Central memory CD8-positive, alpha-beta T cell (primary cell): ENCODE measurements at regions not wholly inside any gene's neighbourhood (a gene's known extent, or its start where the extent isn't known, plus 50 kb on each side); places are given as distances from the start of the nearest gene placed in this dataset.

Experiments used
- ATAC-seq: fragments of 150-1000 bp; cut with Tn5 transposase; replicated peaks from 2 replicates; pipeline ENCODE4 v1.10.0; 2022; ENCODE audit warnings: mild to moderate bottlenecking, moderate FRiP score, moderate number of reproducible peaks; ENCODE audit not compliant: poor library complexity, severe bottlenecking; ENCODE audit errors: extremely low read depth
- DNase-seq, 2 donors: peaks; one replicate each; pipeline ENCODE4 v3.0.0; 2021; ENCODE audit warnings: low spot score in 2 of 2
- H3K27ac Mint-ChIP-seq: one replicate; pipeline ENCODE4 v1.8.0; 2022; ENCODE audit warnings: low read depth, mild to moderate bottlenecking, moderate library complexity, mixed read lengths
- H3K27me3 Mint-ChIP-seq: one replicate; pipeline ENCODE4 v1.8.0; 2022; ENCODE audit warnings: mixed read lengths
- H3K36me3 Mint-ChIP-seq: one replicate; pipeline ENCODE4 v1.8.0; 2022; ENCODE audit warnings: mild to moderate bottlenecking, moderate library complexity, mixed read lengths; ENCODE audit not compliant: insufficient read depth
- H3K4me1 Mint-ChIP-seq: one replicate; pipeline ENCODE4 v1.8.0; 2022; ENCODE audit warnings: mixed read lengths
- H3K4me3 Mint-ChIP-seq: one replicate; pipeline ENCODE4 v1.8.0; 2022; ENCODE audit warnings: mild to moderate bottlenecking, moderate library complexity, mixed read lengths
- H3K9me3 Mint-ChIP-seq: one replicate; pipeline ENCODE4 v1.8.0; 2022; ENCODE audit warnings: mixed read lengths

- Mint-ChIP-seq H3K27me3 (peaks cover 64% of the 10 kb centered on the region), H3K4me1 (peaks cover 7% of the 10 kb centered on the region), H3K36me3 (no peaks in the 10 kb centered on the region), H3K4me3 (no peak overlapping the region), H3K9me3 (no peaks in the 10 kb centered on the region), H3K27ac (no peak overlapping the region)
- no peak for ATAC-seq
- DNase-seq: no peak
Measured at GRCh38 chr20:51118985-51119527, 96.1 kb upstream of the KCNG1 start.

- ATAC-seq: no peak
- Mint-ChIP-seq H3K36me3 (no peaks in the 10 kb centered on the region), H3K4me1 (peaks cover 7% of the 10 kb centered on the region), H3K9me3 (no peaks in the 10 kb centered on the region), H3K27me3 (peaks cover 67% of the 10 kb centered on the region), H3K27ac (no peak overlapping the region), H3K4me3 (no peak overlapping the region)
- DNase-seq: no peak
Measured at GRCh38 chr20:51118216-51118615, 95.3 kb upstream of the KCNG1 start.

- H3K4me3 Mint-ChIP-seq: no peak overlapping the region
- ATAC-seq (no peak), DNase-seq (no peak)
- H3K27me3 Mint-ChIP-seq: peaks cover 66% of the 10 kb centered on the region
- H3K4me1 Mint-ChIP-seq: no peaks in the 10 kb centered on the region
- H3K36me3 Mint-ChIP-seq: no peaks in the 10 kb centered on the region
- H3K9me3 Mint-ChIP-seq: no peaks in the 10 kb centered on the region
- no peak overlapping the region for H3K27ac Mint-ChIP-seq
Measured at GRCh38 chr20:51116765-51117686, 94.1 kb upstream of the KCNG1 start.

GRCh38 chr20:51111290-51111689 lies 88.4 kb upstream of the KCNG1 start:
- Mint-ChIP-seq H3K4me1 (no peaks in the 10 kb centered on the region), H3K27ac (no peak overlapping the region), H3K27me3 (peaks cover 73% of the 10 kb centered on the region), H3K9me3 (no peaks in the 10 kb centered on the region), H3K36me3 (no peaks in the 10 kb centered on the region), H3K4me3 (no peak overlapping the region)
- ATAC-seq: no peak
- DNase-seq: no peak

- Mint-ChIP-seq H3K9me3 (no peaks in the 10 kb centered on the region), H3K36me3 (no peaks in the 10 kb centered on the region), H3K27me3 (peaks cover 75% of the 10 kb centered on the region), H3K4me3 (no peak overlapping the region), H3K4me1 (no peaks in the 10 kb centered on the region), H3K27ac (no peak overlapping the region)
- ATAC-seq (no peak), DNase-seq (no peak)
Measured at GRCh38 chr20:51108638-51109363, 85.9 kb upstream of the KCNG1 start.

- no peak for DNase-seq
- no peaks in the 10 kb centered on the region for H3K4me1 Mint-ChIP-seq
- no peak for ATAC-seq
- H3K4me3 Mint-ChIP-seq: no peak overlapping the region
- no peaks in the 10 kb centered on the region for H3K9me3 Mint-ChIP-seq
- H3K27ac Mint-ChIP-seq: no peak overlapping the region
- H3K36me3 Mint-ChIP-seq: no peaks in the 10 kb centered on the region
- H3K27me3 Mint-ChIP-seq: peaks cover 75% of the 10 kb centered on the region
Measured at GRCh38 chr20:51106011-51106410, 83.1 kb upstream of the KCNG1 start.

GRCh38 chr20:51104960-51105920 lies 82.3 kb upstream of the KCNG1 start:
- H3K27ac Mint-ChIP-seq: no peak overlapping the region
- DNase-seq: no peak
- no peaks in the 10 kb centered on the region for H3K4me1 Mint-ChIP-seq
- peaks cover 67% of the 10 kb centered on the region for H3K27me3 Mint-ChIP-seq
- no peak overlapping the region for H3K4me3 Mint-ChIP-seq
- no peak for ATAC-seq
- H3K9me3 Mint-ChIP-seq: no peaks in the 10 kb centered on the region
- H3K36me3 Mint-ChIP-seq: no peaks in the 10 kb centered on the region

GRCh38 chr20:51100617-51101016 lies 77.7 kb upstream of the KCNG1 start:
- Mint-ChIP-seq H3K4me3 (no peak overlapping the region), H3K4me1 (no peaks in the 10 kb centered on the region), H3K9me3 (no peaks in the 10 kb centered on the region), H3K27me3 (peaks cover 57% of the 10 kb centered on the region), H3K36me3 (no peaks in the 10 kb centered on the region), H3K27ac (no peak overlapping the region)
- ATAC-seq (no peak), DNase-seq (no peak)

GRCh38 chr20:51098284-51098810 lies 75.4 kb upstream of the KCNG1 start:
- no peaks in the 10 kb centered on the region for H3K4me1 Mint-ChIP-seq
- no peaks in the 10 kb centered on the region for H3K9me3 Mint-ChIP-seq
- H3K27ac Mint-ChIP-seq: no peak overlapping the region
- no peak overlapping the region for H3K4me3 Mint-ChIP-seq
- no peak for ATAC-seq
- peaks cover 68% of the 10 kb centered on the region for H3K27me3 Mint-ChIP-seq
- no peaks in the 10 kb centered on the region for H3K36me3 Mint-ChIP-seq
- DNase-seq: no peak

- no peaks in the 10 kb centered on the region for H3K9me3 Mint-ChIP-seq
- no peak overlapping the region for H3K4me3 Mint-ChIP-seq
- H3K27me3 Mint-ChIP-seq: peaks cover 68% of the 10 kb centered on the region
- ATAC-seq (no peak), DNase-seq (no peak)
- H3K4me1 Mint-ChIP-seq: no peaks in the 10 kb centered on the region
- H3K27ac Mint-ChIP-seq: no peak overlapping the region
- H3K36me3 Mint-ChIP-seq: no peaks in the 10 kb centered on the region
Measured at GRCh38 chr20:51097351-51098120, 74.6 kb upstream of the KCNG1 start.

- Mint-ChIP-seq H3K4me1 (peaks cover 4% of the 10 kb centered on the region), H3K27me3 (peaks cover 68% of the 10 kb centered on the region), H3K4me3 (no peak overlapping the region), H3K27ac (no peak overlapping the region), H3K9me3 (no peaks in the 10 kb centered on the region), H3K36me3 (no peaks in the 10 kb centered on the region)
- ATAC-seq: no peak
- no peak for DNase-seq
Measured at GRCh38 chr20:51096582-51097267, 73.8 kb upstream of the KCNG1 start.
